GM21529 (cell line): ENCODE measurements at regions not wholly inside any gene's neighbourhood (a gene's known extent, or its start where the extent isn't known, plus 50 kb on each side); places are given as distances from the start of the nearest gene placed in this dataset.
"Not testable (repeated sequence)": the region's sequence is repeated elsewhere in the genome, so short reads cannot be mapped to it uniquely, and the experiment has no call there.

Experiments
- ATAC-seq: cut with Tn5 transposase; IDR thresholded peaks from one replicate; pipeline ENCODE4 v1.9.1; 2021; ENCODE audit not compliant: unreplicated experiment

GRCh38 chr9:106174346-106174745, 480.0 kb downstream of the TMEM38B start:
- ATAC-seq, result no peak

DNA sequence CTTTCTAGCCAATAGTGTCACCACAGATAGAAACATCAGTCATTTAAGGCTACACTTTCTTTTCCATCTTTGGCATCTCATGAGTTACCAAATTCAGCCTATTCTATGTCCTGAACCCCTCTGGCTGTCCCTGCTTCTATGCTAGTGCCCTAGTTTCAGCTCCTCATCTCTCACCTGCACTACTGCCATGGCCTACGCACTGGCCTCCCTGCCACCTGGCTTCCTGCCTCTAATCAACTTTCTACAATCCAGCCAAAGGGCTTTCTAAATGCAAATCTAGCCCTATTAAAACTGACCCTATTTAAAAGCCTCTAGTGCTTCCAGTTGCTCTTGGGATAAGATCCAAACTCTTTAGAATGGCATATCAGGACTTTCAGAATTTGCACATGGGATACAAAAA, 482.9 kb downstream of the TMEM38B start:
- no peak for ATAC-seq

- no peak for ATAC-seq
Observed at GRCh38 chr9:106179191-106179590, 484.9 kb downstream of the TMEM38B start.

GRCh38 chr9:106203815-106204516, 509.6 kb downstream of the TMEM38B start:
- ATAC-seq, result not testable (repeated sequence)

- ATAC-seq, result no peak
Observed at GRCh38 chr9:106207298-106207697, 513.0 kb downstream of the TMEM38B start.

DNA sequence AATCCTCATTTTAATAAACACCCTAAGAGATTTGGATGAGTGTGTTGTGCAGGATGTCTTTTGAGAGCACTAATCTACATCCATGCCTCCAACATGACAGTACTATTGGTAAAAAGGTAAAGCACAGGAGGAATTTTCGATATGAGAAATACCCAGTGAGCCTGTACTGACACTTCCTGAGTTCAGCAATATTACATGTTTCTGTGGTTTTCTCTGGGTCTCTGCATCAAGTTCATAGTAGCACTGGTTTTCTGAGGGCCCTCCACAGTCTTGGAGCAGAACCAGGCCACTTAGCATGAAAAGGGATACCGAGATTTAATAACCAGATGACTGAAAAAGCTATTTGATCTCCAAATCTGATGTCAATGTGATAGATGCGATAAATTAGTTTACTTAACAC, 524.1 kb downstream of the TMEM38B start:
- ATAC-seq, result peak; percentile 68

DNA sequence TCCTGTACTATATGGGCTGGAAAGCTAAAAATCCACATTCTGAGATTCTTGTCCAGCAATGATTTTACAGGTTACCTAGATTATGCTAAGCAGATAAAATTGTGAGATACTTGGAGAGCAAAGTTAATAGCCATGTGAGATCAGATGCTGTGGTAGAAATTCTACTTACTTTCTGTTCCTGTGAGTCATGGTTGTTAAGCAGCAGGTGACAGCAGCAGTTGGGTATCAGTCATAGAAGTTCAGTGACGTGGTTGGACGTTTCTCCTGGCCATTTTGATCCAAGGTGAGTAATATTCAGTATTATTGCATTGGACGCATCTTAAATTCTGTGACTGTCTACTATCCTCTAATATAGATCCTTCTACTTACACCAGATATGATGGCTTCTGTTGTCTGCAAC, 524.5 kb downstream of the TMEM38B start:
- peak; percentile 64 for ATAC-seq

DNA sequence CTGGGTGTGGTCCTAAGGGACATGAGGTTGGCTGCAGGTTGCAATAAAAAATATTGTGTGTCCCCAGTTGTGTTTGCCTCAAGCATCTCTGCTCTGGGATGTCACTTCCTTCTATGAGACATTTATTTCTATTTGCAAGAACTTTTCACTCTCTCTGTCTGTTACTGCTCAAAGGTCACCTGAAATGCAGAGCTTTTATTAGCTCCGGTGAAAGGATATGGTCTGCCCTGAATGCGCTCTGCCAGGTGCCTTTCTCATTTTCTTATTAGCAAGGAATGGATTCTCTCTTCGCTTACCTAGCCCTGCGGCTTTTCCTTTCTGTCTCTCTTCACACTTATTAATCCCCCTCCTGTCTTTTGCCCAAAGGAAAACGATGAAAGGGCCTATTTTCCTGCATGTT, 526.1 kb downstream of the TMEM38B start:
- ATAC-seq, result no peak

DNA sequence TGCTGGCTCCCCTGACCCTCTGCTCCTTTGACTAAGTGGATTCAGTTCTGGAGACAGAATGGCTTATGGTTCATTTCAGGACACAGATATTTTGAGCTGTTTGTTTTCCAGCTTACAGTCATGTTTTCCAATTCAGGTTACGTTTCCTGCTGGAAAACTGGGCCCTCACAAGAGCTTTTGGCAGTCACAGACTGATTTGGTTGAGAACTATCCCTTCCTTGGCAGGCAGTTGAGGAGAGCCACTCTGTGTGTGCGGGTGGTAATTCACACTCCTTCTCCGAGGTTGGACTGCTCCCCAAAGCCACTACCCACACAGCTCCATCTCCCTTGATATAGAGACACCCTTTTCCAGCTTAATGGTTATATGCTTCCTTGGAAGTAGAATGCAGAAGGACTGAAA, 534.5 kb downstream of the TMEM38B start:
- ATAC-seq, result no peak

GRCh38 chr9:106233116-106233515, 538.8 kb downstream of the TMEM38B start:
- no peak for ATAC-seq

DNA sequence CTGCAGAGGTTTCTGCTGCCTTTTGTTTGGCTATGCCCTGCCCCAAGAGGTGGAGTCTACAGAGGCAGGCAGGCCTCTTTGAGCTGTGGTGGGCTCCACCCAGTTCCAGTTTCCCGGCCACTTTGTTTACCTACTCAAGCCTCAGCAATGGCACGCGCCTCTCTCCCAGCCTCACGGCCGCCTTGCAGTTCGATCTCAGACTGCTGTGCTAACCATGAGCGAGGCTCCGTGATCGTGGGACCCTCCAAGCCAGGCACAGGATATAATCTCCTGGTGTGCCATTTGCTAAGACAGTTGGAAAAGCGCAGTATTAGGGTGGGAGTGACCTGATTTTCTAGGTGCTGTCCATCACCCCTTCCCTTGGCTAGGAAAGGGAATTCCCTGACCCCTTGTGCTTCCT, 566.6 kb downstream of the TMEM38B start:
- ATAC-seq, result not testable (repeated sequence)

DNA sequence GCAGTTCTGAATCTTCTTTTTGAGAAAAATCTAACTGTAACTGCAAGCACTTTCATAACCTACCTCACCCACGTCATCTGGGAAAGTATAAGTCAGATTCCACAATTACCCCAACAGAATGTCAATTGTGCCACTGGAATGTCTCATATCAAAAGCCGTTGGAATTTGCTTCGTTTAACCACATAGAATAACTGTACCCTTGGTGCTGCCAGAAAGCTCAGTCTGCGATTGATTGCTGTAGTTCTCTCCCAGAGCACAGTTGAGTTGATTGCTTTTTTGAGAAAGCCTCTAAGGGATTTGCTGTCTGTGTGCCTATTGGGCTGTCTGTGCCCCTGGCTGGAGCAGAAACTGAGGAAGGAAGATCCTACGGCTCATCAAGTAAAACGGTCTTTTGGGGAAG, 583.6 kb downstream of the TMEM38B start:
- no peak for ATAC-seq

DNA sequence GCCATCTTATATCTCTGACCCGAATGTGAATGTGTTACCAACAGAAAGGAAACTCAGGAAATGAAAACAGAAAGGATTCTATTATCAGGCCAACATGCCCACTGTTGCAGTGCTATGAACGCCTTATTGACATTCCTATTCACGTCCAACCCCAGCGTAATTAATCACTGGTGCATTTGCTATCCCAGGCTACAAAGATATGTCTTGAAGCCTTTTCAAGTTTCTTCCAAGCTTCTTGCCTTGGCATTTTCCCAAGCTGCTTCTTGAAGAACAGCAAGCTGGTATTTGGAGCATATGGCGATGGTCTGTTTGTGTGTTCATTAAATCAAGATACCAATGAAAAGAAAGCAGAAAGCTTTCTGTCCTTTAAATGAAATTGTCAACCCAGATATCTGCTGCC, 579.2 kb upstream of the ZNF462 start:
- no peak for ATAC-seq

- no peak for ATAC-seq
Observed at GRCh38 chr9:106284296-106284695, 578.7 kb upstream of the ZNF462 start.

DNA sequence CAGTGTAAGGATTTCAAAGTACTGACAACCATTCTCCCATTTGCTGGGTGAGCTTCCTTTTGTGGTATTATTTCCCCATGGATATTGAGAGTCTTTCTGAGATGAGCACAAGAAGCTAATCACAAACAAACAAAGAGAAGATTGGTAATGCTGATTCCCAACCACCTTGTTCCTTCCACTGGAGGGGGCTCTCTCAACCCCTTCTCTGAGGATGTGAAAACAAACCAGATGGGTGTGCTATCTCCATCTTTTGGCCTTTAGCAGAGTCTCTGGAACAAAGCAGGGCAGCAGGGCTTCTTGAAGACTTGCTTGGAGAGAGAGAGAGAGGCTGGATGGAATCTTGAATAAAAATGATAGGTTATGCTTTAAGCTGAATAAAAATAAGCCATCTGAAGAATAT, 576.7 kb upstream of the ZNF462 start:
- no peak for ATAC-seq

DNA sequence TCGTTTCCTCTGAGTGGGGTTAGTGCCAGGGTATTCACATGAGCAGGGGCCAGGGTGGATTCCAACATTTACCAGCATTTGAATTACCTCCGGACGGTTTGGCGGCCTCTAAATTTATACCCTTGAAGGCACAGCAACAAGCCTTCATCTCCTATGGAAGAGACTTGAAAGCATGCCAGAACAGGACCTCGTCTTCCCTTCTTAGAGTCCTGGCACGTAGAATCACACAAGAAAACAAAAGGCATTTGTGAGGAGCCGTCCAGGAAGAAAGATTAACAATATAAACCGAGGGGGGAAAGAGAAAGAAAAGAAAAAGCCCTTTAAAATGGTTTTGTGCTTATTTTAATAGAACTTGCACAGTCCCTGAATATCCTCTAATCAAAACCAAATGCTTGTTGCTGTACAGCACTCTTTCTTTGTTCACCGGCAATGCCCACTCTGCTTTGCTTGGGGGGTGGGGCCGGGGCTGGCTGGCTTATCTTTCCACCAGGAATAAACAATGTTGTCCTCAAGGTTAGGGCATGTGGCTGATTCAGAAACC, 575.8 kb upstream of the ZNF462 start:
- ATAC-seq, result no peak

- ATAC-seq, result no peak
Observed at GRCh38 chr9:106287731-106288130, 575.2 kb upstream of the ZNF462 start.

DNA sequence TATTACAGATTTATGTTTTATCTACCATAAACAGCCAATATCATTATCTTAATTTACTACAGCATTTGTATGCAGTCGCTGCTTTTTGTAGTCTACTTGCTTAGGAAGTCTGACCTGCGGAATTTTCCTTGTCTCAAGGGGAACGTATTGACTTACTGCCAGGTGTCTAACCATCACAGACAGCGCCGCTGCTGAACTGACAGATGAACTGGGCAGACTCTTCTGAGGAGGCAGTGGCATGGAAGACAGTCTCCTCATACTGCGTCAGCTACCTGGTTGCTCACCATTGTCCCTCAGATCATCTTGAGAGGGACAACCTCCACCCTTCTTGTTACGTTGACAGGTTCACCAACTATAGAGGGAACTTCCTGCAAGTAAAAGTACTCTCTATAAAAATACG, 574.3 kb upstream of the ZNF462 start:
- no peak for ATAC-seq

- no peak for ATAC-seq
Observed at GRCh38 chr9:106291786-106292185, 571.2 kb upstream of the ZNF462 start.

- ATAC-seq, result no peak
Observed at GRCh38 chr9:106296426-106296825, 566.5 kb upstream of the ZNF462 start.

GRCh38 chr9:106298997-106299396, 564.0 kb upstream of the ZNF462 start:
- ATAC-seq, result no peak

- no peak for ATAC-seq
Observed at GRCh38 chr9:106304401-106304920, 558.5 kb upstream of the ZNF462 start.
